HEK293 (cell line): ENCODE measurements at regions not wholly inside any gene's neighbourhood (a gene's known extent, or its start where the extent isn't known, plus 50 kb on each side); places are given as distances from the start of the nearest gene placed in this dataset.

Experiments
- BCL11A ChIP-seq: fragments of 450-650 bp; formaldehyde crosslinking; IDR thresholded peaks from 2 replicates; pipeline ENCODE4 v1.5.1; 2016; ENCODE audit warnings: low read depth, missing biosample characterization, missing genetic modification characterization
- CTCF ChIP-seq: fragments of 450-650 bp; formaldehyde crosslinking; IDR thresholded peaks from 2 replicates; pipeline ENCODE4 v1.5.1; 2016; ENCODE audit warnings: missing biosample characterization, missing genetic modification characterization
- EGR2 ChIP-seq: fragments of 450-650 bp; formaldehyde crosslinking; IDR thresholded peaks from 2 replicates; pipeline ENCODE4 v1.5.1; 2016; ENCODE audit warnings: low read depth, missing biosample characterization, missing genetic modification characterization
- GLIS2 ChIP-seq: fragments of 450-650 bp; formaldehyde crosslinking; IDR thresholded peaks from 2 replicates; pipeline ENCODE4 v1.5.1; 2016; ENCODE audit warnings: missing biosample characterization, missing genetic modification characterization
- TCF7L2 ChIP-seq: IDR thresholded peaks from 2 replicates; pipeline ENCODE4 v1.6.1; 2011; ENCODE audit warnings: low read depth, mild to moderate bottlenecking, inconsistent platforms, low read length, moderate library complexity, borderline replicate concordance
- ZBTB10 ChIP-seq: fragments of 450-650 bp; formaldehyde crosslinking; IDR thresholded peaks from 2 replicates; pipeline ENCODE4 v1.5.1; 2016; ENCODE audit warnings: missing biosample characterization, missing genetic modification characterization
- ZBTB17 ChIP-seq: fragments of 450-650 bp; formaldehyde crosslinking; IDR thresholded peaks from 2 replicates; pipeline ENCODE4 v1.5.1; 2016; ENCODE audit warnings: missing biosample characterization, missing genetic modification characterization
- ZNF157 ChIP-seq: fragments of 450-650 bp; formaldehyde crosslinking; IDR thresholded peaks from 2 replicates; pipeline ENCODE4 v1.5.1; 2016; ENCODE audit warnings: missing biosample characterization, missing genetic modification characterization
- ZNF184 ChIP-seq: fragments of 450-650 bp; IDR thresholded peaks from 2 replicates; pipeline ENCODE4 v1.5.1; 2018; ENCODE audit warnings: missing biosample characterization, mild to moderate bottlenecking, missing genetic modification characterization
- ZNF274 ChIP-seq, 2 experiments: fragments of 200-500 bp in 1 of 2; fragments of 450-650 bp in 1 of 2; sonication (Bioruptor generic) in 1 of 2; formaldehyde crosslinking in 1 of 2; IDR thresholded peaks; 2 replicates each; pipeline versions ENCODE4 v1.5.1 to v1.6.1; 2014 to 2016; ENCODE audit warnings: borderline replicate concordance in 1 of 2, inconsistent platforms in 1 of 2, low read length in 1 of 2, missing biosample characterization in 1 of 2, missing genetic modification characterization in 1 of 2
- ZNF335 ChIP-seq: fragments of 450-650 bp; formaldehyde crosslinking; conservative IDR thresholded peaks from 2 replicates; pipeline ENCODE4 v1.5.1; 2016; ENCODE audit warnings: missing biosample characterization, missing genetic modification characterization
- ZNF350 ChIP-seq: fragments of 450-650 bp; formaldehyde crosslinking; IDR thresholded peaks from 2 replicates; pipeline ENCODE4 v1.5.0; 2017; ENCODE audit warnings: missing biosample characterization, mild to moderate bottlenecking, missing genetic modification characterization
- ZNF621 ChIP-seq: fragments of 450-650 bp; formaldehyde crosslinking; IDR thresholded peaks from 2 replicates; pipeline ENCODE4 v1.5.1; 2017; ENCODE audit warnings: missing biosample characterization, missing genetic modification characterization
- ZSCAN5A ChIP-seq: fragments of 450-650 bp; formaldehyde crosslinking; IDR thresholded peaks from 2 replicates; pipeline ENCODE4 v1.5.1; 2016; ENCODE audit warnings: missing biosample characterization, missing genetic modification characterization

GRCh38 chr12:116665666-116666304 is 72.1 kb downstream of the SPRING1 start:
- no peak for TF ChIP-seq ZNF184
- no peak for TF ChIP-seq ZNF157 (tag by site-specific recombination)
- TF ChIP-seq BCL11A (tag by site-specific recombination): no peak
- TF ChIP-seq CTCF (tag by site-specific recombination): no peak
- no peak for TF ChIP-seq ZNF350
- TF ChIP-seq ZNF621 (tag by site-specific recombination): no peak
- no peak for TF ChIP-seq EGR2 (tag by site-specific recombination)
- TF ChIP-seq ZSCAN5A (tag by site-specific recombination): no peak
- TF ChIP-seq ZBTB17 (tag by site-specific recombination): no peak
- TF ChIP-seq ZNF274 (IDR thresholded peaks at IDR 0.05; ENCODE audit: low read length): no peak
- no peak for TF ChIP-seq ZNF274 (tag by site-specific recombination; IDR thresholded peaks at IDR 0.05; ENCODE audit: borderline replicate concordance)
- TF ChIP-seq ZNF335 (tag by site-specific recombination): no peak
- TF ChIP-seq TCF7L2: no peak
- no peak for TF ChIP-seq GLIS2 (tag by site-specific recombination)
- TF ChIP-seq ZBTB10 (tag by site-specific recombination): no peak
